HG03108 (cell line): ENCODE measurements at regions not wholly inside any gene's neighbourhood (a gene's known extent, or its start where the extent isn't known, plus 50 kb on each side); places are given as distances from the start of the nearest gene placed in this dataset.

ENCODE experiments used
- ATAC-seq: cut with Tn5 transposase; IDR thresholded peaks from one replicate; pipeline ENCODE4 v1.9.1; 2021; ENCODE audit warnings: moderate library complexity; ENCODE audit not compliant: unreplicated experiment

DNA sequence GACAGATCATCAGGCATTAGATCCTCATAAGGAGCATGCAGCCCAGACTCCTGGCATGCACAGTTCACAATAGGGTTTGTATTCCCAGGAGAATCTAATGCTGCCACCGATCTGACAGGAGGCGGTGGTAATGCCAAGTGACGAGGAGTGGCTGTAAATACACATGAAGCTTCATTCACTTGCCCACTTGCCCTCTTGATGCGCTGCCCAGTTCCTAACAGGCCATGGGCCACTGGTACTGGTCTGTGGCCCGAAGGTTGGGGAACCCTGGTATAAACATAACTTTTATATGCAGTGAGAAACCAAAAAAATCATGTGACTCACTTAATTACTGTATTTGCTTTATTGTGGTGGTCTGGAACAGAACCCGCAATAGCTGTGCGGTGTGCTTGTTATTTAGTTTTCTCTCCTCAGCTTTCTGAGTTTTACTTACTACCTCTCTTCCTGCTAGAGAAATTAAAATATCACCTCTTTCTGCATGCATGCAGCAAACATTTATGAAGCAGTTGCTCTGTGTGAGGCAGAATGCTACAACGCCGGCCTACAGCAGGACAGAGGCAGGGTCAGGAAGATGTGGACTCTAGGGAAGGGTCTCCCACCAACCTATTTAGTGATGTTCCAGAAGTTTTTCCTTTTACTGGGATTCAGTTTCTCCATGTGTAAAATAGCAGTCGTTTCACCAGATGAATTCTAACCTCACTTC is 151.3 kb downstream of the MAF start:
- ATAC-seq, result no peak

DNA sequence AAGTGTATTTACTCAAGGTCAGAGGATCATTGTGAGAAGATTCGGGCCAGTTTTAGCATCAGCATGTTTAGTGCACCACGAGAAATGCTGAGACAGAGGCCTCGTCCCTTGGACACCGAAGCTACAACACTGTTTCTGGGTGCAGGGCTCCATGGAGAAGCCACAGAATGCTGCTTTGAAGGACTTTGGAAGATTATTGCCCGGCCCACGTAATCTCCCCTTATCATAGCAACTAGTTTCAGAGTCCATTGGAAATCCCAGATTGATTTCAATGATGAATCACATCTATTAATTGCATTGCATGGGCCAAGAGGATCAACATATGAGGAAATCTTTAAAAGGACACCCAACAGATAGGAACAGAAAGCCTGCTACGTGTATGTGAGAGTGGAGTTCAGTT is 156.0 kb downstream of the MAF start:
- ATAC-seq, result no peak

GRCh38 chr16:79439901-79440300 is 160.6 kb downstream of the MAF start:
- no peak for ATAC-seq

- no peak for ATAC-seq
Measured at GRCh38 chr16:79437764-79438751, 162.5 kb downstream of the MAF start.

DNA sequence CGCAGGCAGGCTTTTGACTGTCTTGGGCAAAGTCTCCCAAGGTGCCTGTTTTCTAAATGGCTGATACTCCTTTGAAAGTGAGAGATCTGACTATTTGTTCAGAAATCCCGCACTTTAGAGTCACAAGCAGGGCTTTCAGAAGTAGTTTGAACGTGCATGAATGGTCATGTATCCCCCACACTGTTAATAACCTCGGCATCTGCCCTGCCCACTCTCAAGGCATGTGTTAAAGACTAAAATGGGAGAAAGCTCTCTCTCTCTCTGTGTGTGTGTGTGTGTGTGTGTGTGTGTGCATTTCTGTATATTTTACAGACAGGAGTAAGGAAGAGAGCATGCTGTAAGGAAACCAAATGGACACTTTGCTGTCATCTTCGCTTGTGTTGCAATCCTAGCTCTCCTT is 163.7 kb downstream of the MAF start:
- no peak for ATAC-seq

DNA sequence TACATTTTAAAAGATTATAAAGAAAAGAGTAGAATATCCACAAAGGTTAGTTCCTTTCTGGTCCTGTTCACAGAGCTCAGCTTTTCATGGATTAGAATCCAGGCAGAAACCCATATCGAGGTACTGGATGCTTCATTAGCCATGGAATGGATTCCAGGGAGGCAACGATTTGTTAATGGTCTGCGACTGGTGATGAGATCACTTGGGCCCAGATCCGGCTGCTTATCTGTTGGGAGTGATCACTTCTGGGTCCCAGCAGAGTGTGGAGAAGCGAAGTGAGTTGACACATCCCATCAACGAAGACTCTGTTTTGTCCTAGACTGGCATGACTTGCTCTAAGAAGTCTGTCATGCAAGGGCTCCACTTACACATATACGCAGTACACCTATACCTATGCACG is 165.8 kb downstream of the MAF start:
- no peak for ATAC-seq

- no peak for ATAC-seq
Measured at GRCh38 chr16:79434092-79434491, 166.4 kb downstream of the MAF start.

GRCh38 chr16:79431923-79432322 is 168.6 kb downstream of the MAF start:
- ATAC-seq, result no peak

GRCh38 chr16:79430191-79430678 is 170.3 kb downstream of the MAF start:
- no peak for ATAC-seq

GRCh38 chr16:79429381-79430190 is 171.0 kb downstream of the MAF start:
- no peak for ATAC-seq

DNA sequence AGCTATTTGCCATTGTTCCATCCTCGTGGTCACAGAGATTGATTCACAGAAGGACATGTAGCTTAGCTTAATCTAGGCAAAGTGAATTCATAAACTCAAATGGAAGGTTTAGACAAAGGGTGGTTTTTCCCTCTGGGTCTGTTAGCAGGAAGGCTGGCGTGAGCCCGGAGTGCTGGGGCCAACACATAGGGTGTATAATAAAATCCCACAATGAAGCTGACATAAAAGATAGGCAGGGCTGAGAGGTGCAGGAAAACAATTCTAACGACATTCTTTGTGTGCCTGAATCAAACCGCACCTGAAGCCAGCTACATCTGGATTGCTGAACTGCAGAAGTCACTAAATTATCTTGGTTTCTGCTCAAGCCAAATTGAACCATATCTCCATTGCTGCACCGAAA is 173.9 kb downstream of the MAF start:
- no peak for ATAC-seq

DNA sequence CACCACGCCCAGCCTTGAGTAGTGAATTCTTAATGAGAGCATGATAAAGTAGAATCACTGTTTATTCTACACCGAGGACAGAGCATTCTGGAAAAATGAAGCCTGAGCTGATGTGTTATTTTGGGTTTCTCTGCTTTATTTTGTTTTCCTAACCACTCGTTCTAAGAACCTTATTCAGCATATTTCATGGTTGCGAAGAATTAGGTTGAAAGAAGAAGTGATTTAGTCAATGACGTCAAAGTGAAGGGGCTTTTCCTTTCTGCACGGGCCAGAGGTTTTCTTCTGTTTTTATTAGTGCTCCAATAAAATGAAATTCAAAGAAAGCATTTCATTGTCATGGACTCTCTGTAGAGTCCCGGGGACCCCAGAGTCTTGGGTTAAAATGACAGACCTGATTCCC is 178.5 kb downstream of the MAF start:
- ATAC-seq, result no peak

GRCh38 chr16:79421126-79421525 is 179.4 kb downstream of the MAF start:
- ATAC-seq, result no peak

DNA sequence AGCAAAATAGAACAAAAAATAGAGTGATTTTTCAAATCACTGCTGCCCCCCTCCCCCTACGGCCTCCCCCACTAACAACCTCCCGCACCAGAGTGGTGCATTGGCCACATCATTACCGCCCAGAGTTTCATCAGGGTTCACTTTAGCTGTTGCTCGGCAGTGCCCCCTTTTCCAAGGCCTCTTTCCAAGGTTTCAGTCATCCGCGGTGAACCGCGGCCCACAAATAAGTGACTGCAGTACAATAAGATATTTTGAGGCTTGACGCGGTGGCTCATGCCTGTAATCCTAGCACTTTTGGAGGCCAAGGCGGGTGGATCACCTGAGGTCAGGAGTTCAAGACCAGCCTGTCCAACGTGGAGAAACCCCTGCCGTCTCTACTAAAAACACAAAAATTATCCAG is 180.0 kb downstream of the MAF start:
- ATAC-seq, result no peak

GRCh38 chr16:79419148-79419547 is 181.4 kb downstream of the MAF start:
- ATAC-seq, result no peak

GRCh38 chr16:79417601-79418008 is 182.9 kb downstream of the MAF start:
- ATAC-seq, result no peak

- ATAC-seq, result no peak
Measured at GRCh38 chr16:79415983-79416640, 184.4 kb downstream of the MAF start.

GRCh38 chr16:79412783-79413225 is 187.7 kb downstream of the MAF start:
- no peak for ATAC-seq

DNA sequence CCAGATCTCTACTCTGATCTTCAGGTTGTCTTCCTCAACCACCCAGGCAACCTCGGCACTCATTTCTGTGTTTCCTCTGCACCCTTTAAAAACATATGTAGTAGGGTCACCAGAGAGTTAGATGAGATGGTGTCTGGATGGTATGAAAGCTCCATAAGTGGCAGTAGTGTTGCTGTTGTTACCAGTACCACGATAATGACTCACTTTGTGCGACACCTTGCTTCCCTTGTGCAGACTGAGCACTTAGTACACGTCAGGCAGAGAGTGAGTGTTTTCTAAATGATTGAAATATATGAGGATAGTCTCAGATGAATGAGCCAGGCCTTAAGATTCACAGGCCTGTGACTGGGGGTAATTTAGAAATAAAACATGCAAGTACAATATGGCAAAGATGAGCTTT is 188.7 kb downstream of the MAF start:
- ATAC-seq, result no peak

DNA sequence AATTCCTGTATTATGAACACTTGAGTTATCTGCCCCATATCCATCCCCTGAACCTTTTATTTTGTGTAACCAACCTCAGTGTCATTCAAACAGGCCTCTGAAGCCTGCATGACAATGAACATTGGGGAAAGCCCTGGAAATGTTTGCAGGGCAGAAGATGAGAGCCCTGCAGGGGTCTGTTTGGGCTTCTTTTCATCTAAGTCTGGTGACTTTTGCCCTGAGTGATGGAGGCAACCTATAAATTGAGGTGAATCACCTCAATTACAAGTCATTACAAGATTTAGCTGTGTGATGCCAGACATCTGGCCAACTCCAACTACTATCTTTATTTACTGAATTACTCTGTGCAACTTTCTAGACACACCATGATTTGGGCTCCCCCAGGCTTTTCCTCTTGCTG is 189.2 kb downstream of the MAF start:
- ATAC-seq, result no peak

GRCh38 chr16:79409978-79410377 is 190.6 kb downstream of the MAF start:
- ATAC-seq, result no peak
